ENCODE measurements at regions not wholly inside any gene's neighbourhood (a gene's known extent, or its start where the extent isn't known, plus 50 kb on each side); places are given as distances from the start of the nearest gene placed in this dataset.

DNA sequence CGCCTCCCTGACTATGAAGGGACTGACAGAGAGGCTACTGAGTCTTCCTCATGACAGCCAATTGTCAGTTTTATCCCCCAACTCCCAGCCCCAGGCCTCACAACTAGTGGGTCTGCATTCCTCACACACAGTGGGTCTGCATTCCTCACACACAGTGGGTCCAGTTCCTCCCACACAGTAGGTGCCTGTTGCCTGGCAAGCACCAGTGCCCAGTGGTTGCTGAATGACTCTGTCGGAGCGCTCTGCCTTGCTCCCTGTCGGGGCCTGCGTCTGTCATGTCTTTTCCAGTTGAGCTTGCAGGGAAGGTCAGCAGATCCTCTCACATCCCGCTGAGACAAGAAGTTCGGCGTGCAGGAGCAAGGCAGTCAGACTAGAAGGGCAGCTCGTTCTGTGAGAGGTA is 590.0 kb upstream of the MKI67 start:
- TF ChIP-seq, protein P1, sequence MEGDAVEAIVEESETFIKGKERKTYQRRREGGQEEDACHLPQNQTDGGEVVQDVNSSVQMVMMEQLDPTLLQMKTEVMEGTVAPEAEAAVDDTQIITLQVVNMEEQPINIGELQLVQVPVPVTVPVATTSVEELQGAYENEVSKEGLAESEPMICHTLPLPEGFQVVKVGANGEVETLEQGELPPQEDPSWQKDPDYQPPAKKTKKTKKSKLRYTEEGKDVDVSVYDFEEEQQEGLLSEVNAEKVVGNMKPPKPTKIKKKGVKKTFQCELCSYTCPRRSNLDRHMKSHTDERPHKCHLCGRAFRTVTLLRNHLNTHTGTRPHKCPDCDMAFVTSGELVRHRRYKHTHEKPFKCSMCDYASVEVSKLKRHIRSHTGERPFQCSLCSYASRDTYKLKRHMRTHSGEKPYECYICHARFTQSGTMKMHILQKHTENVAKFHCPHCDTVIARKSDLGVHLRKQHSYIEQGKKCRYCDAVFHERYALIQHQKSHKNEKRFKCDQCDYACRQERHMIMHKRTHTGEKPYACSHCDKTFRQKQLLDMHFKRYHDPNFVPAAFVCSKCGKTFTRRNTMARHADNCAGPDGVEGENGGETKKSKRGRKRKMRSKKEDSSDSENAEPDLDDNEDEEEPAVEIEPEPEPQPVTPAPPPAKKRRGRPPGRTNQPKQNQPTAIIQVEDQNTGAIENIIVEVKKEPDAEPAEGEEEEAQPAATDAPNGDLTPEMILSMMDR (IDR thresholded peaks at IDR 0.05; ENCODE audit: borderline replicate concordance, extremely low read depth, low read length, poor library complexity, severe bottlenecking), result no peak
- no peak for TF ChIP-seq EZH2 (IDR thresholded peaks at IDR 0.05; ENCODE audit: borderline replicate concordance, low read depth, low read length, severe bottlenecking)
